ENCODE measurements at regions not wholly inside any gene's neighbourhood (a gene's known extent, or its start where the extent isn't known, plus 50 kb on each side); places are given as distances from the start of the nearest gene placed in this dataset.

- TF ChIP-seq CTCF (IDR thresholded peaks at IDR 0.05; ENCODE audit: insufficient read depth, low read depth, low read length) (no peak), EZH2 (IDR thresholded peaks at IDR 0.05; ENCODE audit: insufficient read depth, low read length) (no peak)
Observed at GRCh38 chr18:1026930-1027329, 122.3 kb downstream of the ADCYAP1 start.

Data from astrocyte (in vitro differentiated cells and primary cell).